Left lung (tissue), 4 donors: ENCODE measurements at regions not wholly inside any gene's neighbourhood (a gene's known extent, or its start where the extent isn't known, plus 50 kb on each side); places are given as distances from the start of the nearest gene placed in this dataset.

ENCODE experiments used
- ATAC-seq: fragments of 200-7000 bp; cut with Tn5 transposase; one replicate; pipeline ENCODE4 v1.9.1; 2020; ENCODE audit warnings: moderate library complexity
- DNase-seq, 4 donors: peaks; one replicate each; pipeline ENCODE4 v3.0.0-alpha.2; 2013 to 2020
- H3K27ac ChIP-seq, 2 donors: fragments of 200-600 bp; sonication (generic) in 1 of 2; one replicate each; pipeline versions ENCODE4 v1.5.0 to v1.8.0; 2020 to 2021
- H3K27me3 ChIP-seq, 2 donors: fragments of 200-600 bp; sonication (generic) in 1 of 2; one replicate each; pipeline versions ENCODE4 v1.5.0 to v1.8.0; 2020 to 2021
- H3K36me3 ChIP-seq, 2 donors: fragments of 200-600 bp; sonication (generic) in 1 of 2; one replicate each; pipeline versions ENCODE4 v1.5.0 to v1.8.0; 2020 to 2021
- H3K4me1 ChIP-seq, 2 donors: fragments of 200-600 bp; one replicate each; pipeline ENCODE4 v1.8.0; 2021
- H3K4me3 ChIP-seq, 2 donors: fragments of 200-600 bp; sonication (generic) in 1 of 2; one replicate each; pipeline versions ENCODE4 v1.5.0 to v1.8.0; 2020 to 2021; ENCODE audit warnings: mild to moderate bottlenecking in 1 of 2
- H3K9me3 ChIP-seq, 2 donors: fragments of 200-600 bp; sonication (generic) in 1 of 2; one replicate each; pipeline versions ENCODE4 v1.5.0 to v1.8.0; 2020 to 2021
- CTCF ChIP-seq, 2 donors: fragments of 200-600 bp; sonication (generic) in 1 of 2; IDR thresholded peaks; one replicate each; pipeline versions ENCODE4 v1.5.0 to v1.8.0; 2021; ENCODE audit warnings: antibody characterized with exemption in 2 of 2
- intact Hi-C, 2 donors: fragments of 100-400 bp; cut with DNase I; formaldehyde crosslinking; loops; one replicate each; pipeline versions ENCODE4 v1.11.2 to v1.14.2; 2022
- donor health status: DM: no; HTN: yes; CAD: no.
- donor health status: DM: no; HTN: no; CAD: no.

DNA sequence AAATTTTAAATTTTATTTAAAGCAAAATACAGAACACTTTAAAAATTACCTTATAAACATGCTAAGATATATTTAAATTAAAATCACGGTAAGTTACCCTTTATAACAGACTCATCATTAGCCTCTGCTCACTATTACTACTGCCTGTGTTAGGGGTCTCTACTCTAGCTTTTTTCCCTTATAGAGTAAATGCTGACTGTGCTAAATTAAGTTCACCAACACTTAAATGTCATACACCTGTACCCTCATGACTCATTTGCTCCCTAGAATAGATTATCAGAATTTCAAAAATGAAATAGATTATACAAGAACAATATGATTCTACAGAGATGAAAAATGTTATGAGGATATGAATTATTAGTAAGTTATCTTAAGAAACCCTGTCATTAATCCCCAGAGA, 131.1 kb upstream of the INPP4B start:
- Histone ChIP-seq H3K27ac (no peak overlapping the region), H3K4me3 (no peak overlapping the region), H3K27me3 (no peaks in the 10 kb centered on the region), H3K9me3 (no peaks in the 10 kb centered on the region), H3K36me3 (no peaks in the 10 kb centered on the region), H3K4me1 (no peaks in the 10 kb centered on the region)
- no peak for TF ChIP-seq CTCF (IDR thresholded peaks at IDR 0.05)
- intact Hi-C loops: no loop called here
- ATAC-seq (no peak), DNase-seq (no peak)

GRCh38 chr4:142983065-142983464, 137.0 kb upstream of the INPP4B start:
- H3K27me3 ChIP-seq: no peaks in the 10 kb centered on the region
- intact Hi-C loops: no loop called here
- DNase-seq (no peak), ATAC-seq (no peak)
- no peaks in the 10 kb centered on the region for H3K4me1 ChIP-seq
- no peak overlapping the region for H3K27ac ChIP-seq
- H3K4me3 ChIP-seq: no peak overlapping the region
- TF ChIP-seq CTCF (IDR thresholded peaks at IDR 0.05): no peak
- H3K9me3 ChIP-seq: no peaks in the 10 kb centered on the region
- H3K36me3 ChIP-seq: no peaks in the 10 kb centered on the region

DNA sequence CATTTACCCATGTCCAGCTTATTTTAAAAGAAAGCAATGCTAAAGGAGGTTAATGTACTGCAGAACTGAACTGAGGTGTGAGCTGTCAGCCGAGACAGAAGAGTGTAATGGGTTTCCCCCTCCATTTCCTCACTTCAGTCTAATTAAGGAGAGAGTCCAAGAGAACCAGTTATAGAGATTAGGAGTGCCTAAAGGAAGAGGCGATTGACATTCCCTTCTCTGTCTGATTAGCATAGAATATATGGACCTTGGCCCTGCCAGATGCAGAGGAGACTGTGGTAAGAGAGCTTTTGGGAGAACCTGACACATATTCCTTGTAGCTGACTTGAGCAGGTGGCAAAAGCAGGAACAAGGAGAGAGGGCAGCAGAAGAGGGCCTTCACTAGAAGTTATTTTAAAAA, 137.5 kb upstream of the INPP4B start:
- H3K4me1 ChIP-seq: no peaks in the 10 kb centered on the region
- DNase-seq: no peak
- no peak for TF ChIP-seq CTCF (IDR thresholded peaks at IDR 0.05)
- ATAC-seq: no peak
- no peaks in the 10 kb centered on the region for H3K9me3 ChIP-seq
- no peak overlapping the region for H3K27ac ChIP-seq
- H3K36me3 ChIP-seq: no peaks in the 10 kb centered on the region
- intact Hi-C loops: no loop called here
- H3K27me3 ChIP-seq: no peaks in the 10 kb centered on the region
- H3K4me3 ChIP-seq: no peak overlapping the region

GRCh38 chr4:142984871-142985585, 138.9 kb upstream of the INPP4B start:
- peak; percentile 79 for ATAC-seq
- H3K27me3 ChIP-seq: no peaks in the 10 kb centered on the region
- intact Hi-C loops: no loop called here

GRCh38 chr4:143016171-143016570, 168.5 kb upstream of the USP38 start:
- no peak for ATAC-seq
- intact Hi-C loops: no loop called here
- Histone ChIP-seq H3K4me3 (no peak overlapping the region), H3K36me3 (no peaks in the 10 kb centered on the region), H3K27ac (no peak overlapping the region), H3K9me3 (peaks cover 0 to 5% of the 10 kb centered on the region in 2 donors), H3K4me1 (peaks cover 0 to 3% of the 10 kb centered on the region in 2 donors), H3K27me3 (no peaks in the 10 kb centered on the region)
- DNase-seq: no peak
- TF ChIP-seq CTCF (IDR thresholded peaks at IDR 0.05): no peak

More at GRCh38 chr4:142984871-142985585, 138.9 kb upstream of the INPP4B start:
- H3K4me3 ChIP-seq: no peak overlapping the region
- H3K9me3 ChIP-seq: no peaks in the 10 kb centered on the region
- H3K27ac ChIP-seq: no peak overlapping the region
- no peaks in the 10 kb centered on the region for H3K4me1 ChIP-seq
- no peak for DNase-seq
- no peaks in the 10 kb centered on the region for H3K36me3 ChIP-seq
- TF ChIP-seq CTCF (IDR thresholded peaks at IDR 0.05): peak; percentile 23 to 31
